RWPE2 (cell line): ENCODE measurements at regions not wholly inside any gene's neighbourhood (a gene's known extent, or its start where the extent isn't known, plus 50 kb on each side); places are given as distances from the start of the nearest gene placed in this dataset.

Source experiments
- ATAC-seq: fragments of 200-7000 bp; cut with Tn5 transposase; 3 replicates; pipeline ENCODE4 v1.9.1; 2021; ENCODE audit warnings: low read depth
- DNase-seq: peaks from one replicate; pipeline ENCODE4 v3.0.0-alpha.2; 2020; ENCODE audit warnings: low spot score
- H3K27ac ChIP-seq: fragments of 450-650 bp; 2 replicates; pipeline ENCODE4 v1.5.1; 2017; ENCODE audit warnings: mild to moderate bottlenecking; ENCODE audit not compliant: poor library complexity, severe bottlenecking
- H3K27me3 ChIP-seq: fragments of 250-450 bp; sonication (Bioruptor Pico); 2 replicates; pipeline ENCODE4 v1.5.1; 2021; ENCODE audit warnings: mild to moderate bottlenecking, moderate library complexity; ENCODE audit not compliant: insufficient read depth, poor library complexity, severe bottlenecking
- H3K36me3 ChIP-seq: fragments of 250-450 bp; sonication (Bioruptor Pico); 2 replicates; pipeline ENCODE4 v1.5.1; 2020; ENCODE audit warnings: low read depth, mild to moderate bottlenecking, moderate library complexity
- H3K4me1 ChIP-seq: fragments of 250-450 bp; sonication (Bioruptor Pico); 2 replicates; pipeline ENCODE4 v1.5.1; 2021; ENCODE audit warnings: mild to moderate bottlenecking, moderate library complexity; ENCODE audit not compliant: insufficient read depth, poor library complexity, severe bottlenecking
- H3K4me3 ChIP-seq: fragments of 250-450 bp; sonication (Bioruptor Pico); 2 replicates; pipeline ENCODE4 v1.5.1; 2021; ENCODE audit warnings: mild to moderate bottlenecking, moderate library complexity; ENCODE audit not compliant: severe bottlenecking
- H3K9me3 ChIP-seq: fragments of 250-450 bp; sonication (Bioruptor Pico); 2 replicates; pipeline ENCODE4 v1.5.1; 2021; ENCODE audit warnings: mild to moderate bottlenecking, moderate library complexity; ENCODE audit not compliant: severe bottlenecking
- CTCF ChIP-seq: fragments of 450-650 bp; IDR thresholded peaks from one replicate; pipeline ENCODE4 v1.5.1; 2017; ENCODE audit warnings: mild to moderate bottlenecking, moderate library complexity; ENCODE audit not compliant: poor library complexity, severe bottlenecking

GRCh38 chr1:212215910-212216309, 69.3 kb upstream of the PPP2R5A start:
- no peak overlapping the region for H3K4me3 ChIP-seq
- ATAC-seq (no peak), DNase-seq (no peak)
- no peaks in the 10 kb centered on the region for H3K36me3 ChIP-seq
- no peak for TF ChIP-seq CTCF
- H3K27me3 ChIP-seq = no peaks in the 10 kb centered on the region
- H3K9me3 ChIP-seq = no peaks in the 10 kb centered on the region
- H3K4me1 ChIP-seq = no peaks in the 10 kb centered on the region
- no peak overlapping the region for H3K27ac ChIP-seq

- TF ChIP-seq CTCF = no peak
- H3K27ac ChIP-seq = no peak overlapping the region
- no peak for ATAC-seq
- no peaks in the 10 kb centered on the region for H3K36me3 ChIP-seq
- no peak overlapping the region for H3K4me3 ChIP-seq
- no peaks in the 10 kb centered on the region for H3K9me3 ChIP-seq
- no peaks in the 10 kb centered on the region for H3K27me3 ChIP-seq
- no peaks in the 10 kb centered on the region for H3K4me1 ChIP-seq
- no peak for DNase-seq
Observed at GRCh38 chr1:212217633-212218032, 67.6 kb upstream of the PPP2R5A start.

GRCh38 chr1:212218065-212218464, 67.1 kb upstream of the PPP2R5A start:
- H3K27me3 ChIP-seq = no peaks in the 10 kb centered on the region
- TF ChIP-seq CTCF = no peak
- no peak for ATAC-seq

GRCh38 chr1:212218911-212219310, 66.3 kb upstream of the PPP2R5A start:
- no peak for ATAC-seq
- no peak overlapping the region for H3K4me3 ChIP-seq
- DNase-seq = no peak

More at GRCh38 chr1:212218065-212218464, 67.1 kb upstream of the PPP2R5A start:
- no peak for DNase-seq
- H3K27ac ChIP-seq = no peak overlapping the region
- no peak overlapping the region for H3K4me3 ChIP-seq
- H3K9me3 ChIP-seq = no peaks in the 10 kb centered on the region
- no peaks in the 10 kb centered on the region for H3K4me1 ChIP-seq
- H3K36me3 ChIP-seq = no peaks in the 10 kb centered on the region

More at GRCh38 chr1:212218911-212219310, 66.3 kb upstream of the PPP2R5A start:
- Histone ChIP-seq H3K27ac (no peak overlapping the region), H3K27me3 (no peaks in the 10 kb centered on the region), H3K36me3 (no peaks in the 10 kb centered on the region), H3K4me1 (no peaks in the 10 kb centered on the region), H3K9me3 (no peaks in the 10 kb centered on the region)
- TF ChIP-seq CTCF = no peak
